CD4-positive, alpha-beta T cell (primary cell): ENCODE measurements at regions not wholly inside any gene's neighbourhood (a gene's known extent, or its start where the extent isn't known, plus 50 kb on each side); places are given as distances from the start of the nearest gene placed in this dataset.

Source experiments
- ATAC-seq: fragments of 200-7000 bp; cut with Tn5 transposase; one replicate; pipeline ENCODE4 v1.10.0; 2022; ENCODE audit warnings: mild to moderate bottlenecking; ENCODE audit not compliant: poor library complexity
- CTCF ChIA-PET: fragments of 350-600 bp; sonication (Branson Sonifier 250); formaldehyde crosslinking; loops from one replicate; lab custom pipeline; 2021; ENCODE audit warnings: antibody characterized with exemption, inconsistent platforms; lab: Charles Lee
- POLR2A ChIA-PET: fragments of 350-600 bp; sonication (Branson Sonifier 250); formaldehyde crosslinking; loops from one replicate; lab custom pipeline; 2021; ENCODE audit warnings: antibody characterized with exemption, inconsistent platforms; lab: Charles Lee
- DNase-seq, 14 experiments: peaks; one replicate each; pipeline ENCODE4 v3.0.0-alpha.2; 2013 to 2020; ENCODE audit warnings: mixed read lengths in 2 of 14
- H3K27ac ChIP-seq, 2 donors: one replicate each; pipeline versions ENCODE4 v1.5.1 to v1.7.0; 2013; ENCODE audit warnings: low read length in 2 of 2, low read depth in 1 of 2, mild to moderate bottlenecking in 1 of 2
- H3K27me3 ChIP-seq, 2 experiments: 1 replicate in 1 of 2; 2 replicates in 1 of 2; pipeline versions ENCODE4 v1.6.1 to v1.7.0; 2013; ENCODE audit warnings: low read length in 2 of 2, control low read depth in 1 of 2, mild to moderate bottlenecking in 1 of 2, moderate library complexity in 1 of 2; ENCODE audit not compliant: insufficient read depth in 2 of 2, control insufficient read depth in 1 of 2
- H3K36me3 ChIP-seq: one replicate; pipeline ENCODE4 v1.6.1; 2013; ENCODE audit warnings: low read length, control low read depth; ENCODE audit not compliant: insufficient read depth
- H3K4me1 ChIP-seq: one replicate; pipeline ENCODE4 v1.6.1; 2013; ENCODE audit warnings: low read length, control low read depth; ENCODE audit not compliant: insufficient read depth
- H3K4me3 ChIP-seq: one replicate; pipeline ENCODE4 v1.5.1; 2013; ENCODE audit warnings: mild to moderate bottlenecking, low read length, moderate library complexity
- H3K9me3 ChIP-seq, 2 experiments: 1 replicate in 1 of 2; 2 replicates in 1 of 2; pipeline versions ENCODE4 v1.6.1 to v1.7.0; 2013; ENCODE audit warnings: low read length in 2 of 2, mild to moderate bottlenecking in 2 of 2, control low read depth in 1 of 2, moderate library complexity in 1 of 2; ENCODE audit not compliant: control insufficient read depth in 1 of 2, insufficient read depth in 1 of 2
- H3K27ac Mint-ChIP-seq: one replicate; pipeline ENCODE4 v1.8.0; 2020; ENCODE audit warnings: mixed read lengths
- H3K27me3 Mint-ChIP-seq: one replicate; pipeline ENCODE4 v1.8.0; 2021; ENCODE audit warnings: mixed read lengths
- H3K36me3 Mint-ChIP-seq: one replicate; pipeline ENCODE4 v1.8.0; 2021; ENCODE audit warnings: low read depth, mixed read lengths
- H3K4me1 Mint-ChIP-seq: one replicate; pipeline ENCODE4 v1.8.0; 2021; ENCODE audit warnings: low read depth, mixed read lengths
- H3K4me3 Mint-ChIP-seq: one replicate; pipeline ENCODE4 v1.8.0; 2020; ENCODE audit warnings: mild to moderate bottlenecking, mixed read lengths
- H3K9me3 Mint-ChIP-seq: one replicate; pipeline ENCODE4 v1.8.0; 2020; ENCODE audit warnings: mixed read lengths
- CTCF ChIP-seq: fragments of 200-600 bp; IDR thresholded peaks from one replicate; pipeline ENCODE4 v1.8.0; 2022; ENCODE audit warnings: antibody characterized with exemption, mild to moderate bottlenecking
- intact Hi-C, 2 experiments: fragments of 100-400 bp; cut with DNase I in 1 of 2; cut with micrococcal nuclease in 1 of 2; formaldehyde crosslinking; loops; one replicate each; pipeline versions ENCODE4 v1.15.1 to v1.9.0; 2023 to 2025; cut with DNase I, micrococcal nuclease

- no peak overlapping the region for H3K27ac Mint-ChIP-seq
- peaks cover 36% of the 10 kb centered on the region for H3K36me3 Mint-ChIP-seq
- ChIA-PET CTCF (no interaction called here), POLR2A (no interaction called here)
- TF ChIP-seq CTCF: no peak
- no peak overlapping the region for H3K4me3 Mint-ChIP-seq
- peaks cover 5% of the 10 kb centered on the region for H3K4me1 ChIP-seq
- H3K4me1 Mint-ChIP-seq: peaks cover 84% of the 10 kb centered on the region
- no peak overlapping the region for H3K4me3 ChIP-seq
- no peaks in the 10 kb centered on the region for H3K9me3 ChIP-seq
- intact Hi-C loops: no loop called here
- no peaks in the 10 kb centered on the region for H3K27me3 Mint-ChIP-seq
- no peaks in the 10 kb centered on the region for H3K27me3 ChIP-seq
- H3K36me3 ChIP-seq: peaks cover 6% of the 10 kb centered on the region
- no peak for DNase-seq
- ATAC-seq: no peak
- H3K27ac ChIP-seq: no peak overlapping the region
- no peaks in the 10 kb centered on the region for H3K9me3 Mint-ChIP-seq
These were observed 413.9 kb downstream of the SHQ1 start for GRCh38 chr3:72434296-72434695.

GRCh38 chr3:72432246-72432645, 416.0 kb downstream of the SHQ1 start:
- H3K27me3 Mint-ChIP-seq: no peaks in the 10 kb centered on the region
- ChIA-PET CTCF (no interaction called here), POLR2A (no interaction called here)
- no peaks in the 10 kb centered on the region for H3K9me3 Mint-ChIP-seq
- Histone ChIP-seq H3K27me3 (no peaks in the 10 kb centered on the region), H3K4me1 (peaks cover 9% of the 10 kb centered on the region), H3K27ac (no peak overlapping the region), H3K9me3 (no peaks in the 10 kb centered on the region), H3K36me3 (no peaks in the 10 kb centered on the region), H3K4me3 (no peak overlapping the region)
- peaks cover 16% of the 10 kb centered on the region for H3K36me3 Mint-ChIP-seq
- intact Hi-C loops: no loop called here
- H3K27ac Mint-ChIP-seq: no peak overlapping the region
- peaks cover 84% of the 10 kb centered on the region for H3K4me1 Mint-ChIP-seq
- H3K4me3 Mint-ChIP-seq: no peak overlapping the region
- DNase-seq: no peak
- ATAC-seq: no peak
- no peak for TF ChIP-seq CTCF

GRCh38 chr3:72429589-72430353, 418.5 kb downstream of the SHQ1 start:
- Mint-ChIP-seq H3K9me3 (no peaks in the 10 kb centered on the region), H3K4me1 (peaks cover 95% of the 10 kb centered on the region), H3K27ac (no peak overlapping the region), H3K4me3 (no peak overlapping the region), H3K27me3 (no peaks in the 10 kb centered on the region), H3K36me3 (peaks cover 18% of the 10 kb centered on the region)
- Histone ChIP-seq H3K36me3 (no peaks in the 10 kb centered on the region), H3K27me3 (no peaks in the 10 kb centered on the region), H3K4me1 (peaks cover 10% of the 10 kb centered on the region), H3K27ac (no peak overlapping the region), H3K9me3 (no peaks in the 10 kb centered on the region), H3K4me3 (no peak overlapping the region)
- TF ChIP-seq CTCF: no peak
- intact Hi-C loops: loop anchor here in 1 of 2 experiments (5.0 kb wide), 1 partner anchor 37 kb away; no protein-coding TSS in a partner anchor
- ChIA-PET CTCF (no interaction called here), POLR2A (no interaction called here)
- no peak for ATAC-seq
- DNase-seq: no peak
